Caco-2 (cell line): ENCODE measurements at regions not wholly inside any gene's neighbourhood (a gene's known extent, or its start where the extent isn't known, plus 50 kb on each side); places are given as distances from the start of the nearest gene placed in this dataset.

Experiments
- BruUV-seq: library from RNA; stranded (reverse); fragments of 400-500 nt; replicated peaks from 2 replicates; lab custom pipeline; 2021; lab: Mats Ljungman, UMichigan
- CTCF ChIA-PET: fragments of 300-600 bp; sonication (Branson Sonifier 250); formaldehyde crosslinking; loops from one replicate; lab custom pipeline; 2022; ENCODE audit warnings: antibody characterized with exemption; lab: Charles Lee
- POLR2A ChIA-PET: fragments of 300-600 bp; sonication (Branson Sonifier 250); formaldehyde crosslinking; loops from one replicate; lab custom pipeline; 2022; ENCODE audit warnings: antibody characterized with exemption; lab: Charles Lee
- DNase-seq, 2 experiments: peaks; one replicate each; pipeline versions ENCODE4 v3.0.0 to v3.0.0-alpha.2; 2020 to 2022
- H3K27me3 ChIP-seq: replicated peaks from 2 replicates; pipeline ENCODE4 v1.6.0; 2011; ENCODE audit warnings: low read length; ENCODE audit not compliant: control insufficient read depth, insufficient read depth
- H3K36me3 ChIP-seq: 2 replicates; pipeline ENCODE4 v1.5.1; 2011; ENCODE audit warnings: low read length; ENCODE audit not compliant: control insufficient read depth, insufficient read depth
- H3K4me1 ChIP-seq: fragments of 250-450 bp; sonication (Bioruptor Pico); 2 replicates; pipeline ENCODE4 v1.5.1; 2020; ENCODE audit warnings: mild to moderate bottlenecking
- H3K4me3 ChIP-seq: 2 replicates; pipeline ENCODE4 v1.5.1; 2011; ENCODE audit warnings: low read depth, mild to moderate bottlenecking, control low read depth, low read length
- H3K9me3 ChIP-seq: fragments of 250-450 bp; sonication (Bioruptor Pico); 2 replicates; pipeline ENCODE4 v1.5.1; 2020; ENCODE audit warnings: mild to moderate bottlenecking, moderate library complexity
- H3K27ac Mint-ChIP-seq: one replicate; pipeline ENCODE4 v1.8.0; 2022; ENCODE audit warnings: mixed read lengths; ENCODE audit not compliant: unreplicated experiment
- H3K27me3 Mint-ChIP-seq: one replicate; pipeline ENCODE4 v1.8.0; 2022; ENCODE audit warnings: mixed read lengths; ENCODE audit not compliant: insufficient read depth, unreplicated experiment
- H3K36me3 Mint-ChIP-seq: one replicate; pipeline ENCODE4 v1.8.0; 2022; ENCODE audit warnings: mild to moderate bottlenecking, mixed read lengths; ENCODE audit not compliant: insufficient read depth, unreplicated experiment
- H3K4me1 Mint-ChIP-seq: one replicate; pipeline ENCODE4 v1.8.0; 2022; ENCODE audit warnings: low read depth, mixed read lengths; ENCODE audit not compliant: unreplicated experiment
- H3K4me3 Mint-ChIP-seq: one replicate; pipeline ENCODE4 v1.8.0; 2022; ENCODE audit warnings: mild to moderate bottlenecking, moderate library complexity, mixed read lengths; ENCODE audit not compliant: unreplicated experiment
- H3K9me3 Mint-ChIP-seq: one replicate; pipeline ENCODE4 v1.8.0; 2022; ENCODE audit warnings: mixed read lengths; ENCODE audit not compliant: unreplicated experiment
- CTCF ChIP-seq, 2 experiments: fragments of 200-600 bp in 1 of 2; IDR thresholded peaks; 1 replicate in 1 of 2; 2 replicates in 1 of 2; pipeline versions ENCODE4 v1.5.1 to v1.8.0; 2011 to 2022; ENCODE audit warnings: antibody characterized with exemption in 1 of 2, control low read depth in 1 of 2, inconsistent platforms in 1 of 2, low read depth in 1 of 2, low read length in 1 of 2, mild to moderate bottlenecking in 1 of 2, moderate library complexity in 1 of 2; ENCODE audit not compliant: insufficient read depth in 1 of 2, severe bottlenecking in 1 of 2, unreplicated experiment in 1 of 2
- intact Hi-C: fragments of 100-400 bp; cut with micrococcal nuclease; formaldehyde crosslinking; loops from one replicate; pipeline ENCODE4 v1.10.0; 2022; ENCODE audit not compliant: unreplicated experiment

- peaks cover 7% of the 10 kb centered on the region for H3K9me3 Mint-ChIP-seq
- H3K4me3 Mint-ChIP-seq, result no peak overlapping the region
- CTCF ChIA-PET, result no interaction called here
- H3K4me1 ChIP-seq, result no peaks in the 10 kb centered on the region
- intact Hi-C loops, result no loop called here
- no peaks in the 10 kb centered on the region for H3K36me3 Mint-ChIP-seq
- no TSS peak for BruUV-seq
- H3K27me3 ChIP-seq, result no peaks in the 10 kb centered on the region
- no peak overlapping the region for H3K27ac Mint-ChIP-seq
- H3K4me1 Mint-ChIP-seq, result no peaks in the 10 kb centered on the region
- H3K27me3 Mint-ChIP-seq, result peaks cover 4% of the 10 kb centered on the region
- H3K36me3 ChIP-seq, result no peaks in the 10 kb centered on the region
- POLR2A ChIA-PET, result no interaction called here
- H3K9me3 ChIP-seq, result no peaks in the 10 kb centered on the region; the same call in 1 of the 2 replicates
- DNase-seq, result no peak
- no peak for TF ChIP-seq CTCF (IDR thresholded peaks at IDR 0.05; ENCODE audit: insufficient read depth in 1 of 2, low read depth in 1 of 2, low read length in 1 of 2, severe bottlenecking in 1 of 2, unreplicated experiment in 1 of 2)
- no peak overlapping the region for H3K4me3 ChIP-seq
These were observed 64.8 kb upstream of the UCN3 start for GRCh38 chr10:5299950-5300349.

GRCh38 chr10:5303504-5303903 is 61.3 kb upstream of the UCN3 start:
- Mint-ChIP-seq H3K36me3 (no peaks in the 10 kb centered on the region), H3K27me3 (peaks cover 4% of the 10 kb centered on the region), H3K4me3 (no peak overlapping the region), H3K9me3 (peaks cover 7% of the 10 kb centered on the region), H3K4me1 (no peaks in the 10 kb centered on the region), H3K27ac (no peak overlapping the region)
- TF ChIP-seq CTCF (IDR thresholded peaks at IDR 0.05; ENCODE audit: insufficient read depth in 1 of 2, low read depth in 1 of 2, low read length in 1 of 2, severe bottlenecking in 1 of 2, unreplicated experiment in 1 of 2), result no peak
- ChIA-PET CTCF (no interaction called here), POLR2A (no interaction called here)
- Histone ChIP-seq H3K4me1 (no peaks in the 10 kb centered on the region), H3K9me3 (peaks cover 5% of the 10 kb centered on the region), H3K4me3 (no peak overlapping the region), H3K27me3 (no peaks in the 10 kb centered on the region), H3K36me3 (no peaks in the 10 kb centered on the region)
- no peak for DNase-seq
- no TSS peak for BruUV-seq
- intact Hi-C loops, result no loop called here

GRCh38 chr10:5305374-5305773 is 59.4 kb upstream of the UCN3 start:
- ChIA-PET CTCF (no interaction called here), POLR2A (no interaction called here)
- intact Hi-C loops, result no loop called here
- Histone ChIP-seq H3K4me3 (no peak overlapping the region), H3K4me1 (no peaks in the 10 kb centered on the region), H3K27me3 (no peaks in the 10 kb centered on the region; the same call in 1 of the 2 replicates), H3K36me3 (no peaks in the 10 kb centered on the region), H3K9me3 (peaks cover 5% of the 10 kb centered on the region)
- BruUV-seq, result no TSS peak
- no peak overlapping the region for H3K4me3 Mint-ChIP-seq
- H3K9me3 Mint-ChIP-seq, result peaks cover 7% of the 10 kb centered on the region
- no peaks in the 10 kb centered on the region for H3K36me3 Mint-ChIP-seq
- H3K27me3 Mint-ChIP-seq, result peaks cover 13% of the 10 kb centered on the region
- no peak for DNase-seq
- no peak overlapping the region for H3K27ac Mint-ChIP-seq
- TF ChIP-seq CTCF (IDR thresholded peaks at IDR 0.05; ENCODE audit: insufficient read depth in 1 of 2, low read depth in 1 of 2, low read length in 1 of 2, severe bottlenecking in 1 of 2, unreplicated experiment in 1 of 2), result no peak
- no peaks in the 10 kb centered on the region for H3K4me1 Mint-ChIP-seq
